DOHH2 (cell line): ENCODE measurements at regions not wholly inside any gene's neighbourhood (a gene's known extent, or its start where the extent isn't known, plus 50 kb on each side); places are given as distances from the start of the nearest gene placed in this dataset.

Experiments used
- CTCF ChIP-seq: fragments of 200-600 bp; sonication (generic); IDR thresholded peaks from one replicate; pipeline ENCODE4 v1.5.1; 2014; ENCODE audit warnings: antibody characterized with exemption, mild to moderate bottlenecking, low read depth, low read length; ENCODE audit not compliant: poor library complexity, severe bottlenecking
- EZH2phosphoT487 ChIP-seq: fragments of 200-600 bp; sonication (generic); IDR thresholded peaks from 2 replicates; pipeline ENCODE4 v1.6.1; 2017; ENCODE audit warnings: borderline replicate concordance, mild to moderate bottlenecking, antibody characterized with exemption, low read length, moderate library complexity, mixed read lengths

DNA sequence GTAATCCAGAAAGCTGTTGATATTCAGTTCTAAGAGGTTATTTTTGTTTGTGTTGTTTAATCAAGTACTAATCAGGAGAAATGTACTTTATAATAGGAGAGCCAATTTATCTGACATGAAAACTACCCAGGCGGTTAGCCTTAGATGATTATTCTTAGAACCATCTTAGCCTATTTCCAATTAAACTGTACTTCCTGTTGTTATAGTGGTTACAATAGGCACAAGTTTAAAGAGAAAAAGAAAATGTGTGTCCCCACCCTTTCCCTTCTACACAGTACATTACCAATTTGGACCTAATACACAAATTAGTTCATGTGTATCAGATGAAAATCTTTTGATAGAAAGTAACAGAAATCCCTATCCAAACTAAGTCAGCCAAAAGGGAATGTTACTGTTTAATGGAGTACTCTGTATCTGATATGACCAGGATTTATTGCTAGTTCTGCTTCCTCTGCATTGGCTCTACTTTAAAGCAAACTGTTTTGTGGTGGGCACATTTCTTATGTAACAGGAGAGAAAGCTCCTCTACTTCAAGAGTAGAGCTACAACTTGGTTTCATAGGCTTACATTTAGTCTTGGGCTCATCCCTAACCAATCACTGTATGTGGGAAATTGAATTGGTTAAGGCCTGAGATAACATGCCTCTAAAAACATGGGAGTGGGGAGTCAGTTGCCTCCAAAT is 217.9 kb downstream of the UBE2E3 start:
- TF ChIP-seq CTCF (no peak), EZH2phosphoT487 (no peak)
